ENCODE measurements at regions not wholly inside any gene's neighbourhood (a gene's known extent, or its start where the extent isn't known, plus 50 kb on each side); places are given as distances from the start of the nearest gene placed in this dataset.
"Not testable (repeated sequence)": the region's sequence is repeated elsewhere in the genome, so short reads cannot be mapped to it uniquely, and the experiment has no call there.

- DNase-seq (ENCODE audit: low read depth, low spot score) = no peak
- in situ Hi-C loops (cut with HindIII; ENCODE audit: low pct_unique_long_range_greater_than_20kb, low sequenced_read_pairs) = no loop called here
These were observed 89.0 kb downstream of the NAF1 start for GRCh38 chr4:163077680-163078079.

- no peak for DNase-seq (ENCODE audit: low read depth, low spot score)
- in situ Hi-C loops (cut with HindIII; ENCODE audit: low pct_unique_long_range_greater_than_20kb, low sequenced_read_pairs) = no loop called here
These were observed 94.5 kb downstream of the NAF1 start for GRCh38 chr4:163072222-163072621.

- in situ Hi-C loops (cut with HindIII; ENCODE audit: low pct_unique_long_range_greater_than_20kb, low sequenced_read_pairs) = no loop called here
- DNase-seq (ENCODE audit: low read depth, low spot score) = no peak
These were observed 95.4 kb downstream of the NAF1 start for GRCh38 chr4:163071308-163071707.

GRCh38 chr4:163070023-163070422 lies 96.7 kb downstream of the NAF1 start:
- in situ Hi-C loops (cut with HindIII; ENCODE audit: low pct_unique_long_range_greater_than_20kb, low sequenced_read_pairs) = no loop called here
- DNase-seq (ENCODE audit: low read depth, low spot score) = no peak

GRCh38 chr4:163063891-163064290 lies 102.8 kb downstream of the NAF1 start:
- in situ Hi-C loops (cut with HindIII; ENCODE audit: low pct_unique_long_range_greater_than_20kb, low sequenced_read_pairs) = no loop called here
- DNase-seq (ENCODE audit: low read depth, low spot score) = no peak

- in situ Hi-C loops (cut with HindIII; ENCODE audit: low pct_unique_long_range_greater_than_20kb, low sequenced_read_pairs) = no loop called here
- DNase-seq (ENCODE audit: low read depth, low spot score) = peak; percentile 65
These were observed 118.2 kb downstream of the NAF1 start for GRCh38 chr4:163048447-163048846.

GRCh38 chr4:163042306-163042705 lies 124.4 kb downstream of the NAF1 start:
- in situ Hi-C loops (cut with HindIII; ENCODE audit: low pct_unique_long_range_greater_than_20kb, low sequenced_read_pairs) = no loop called here
- no peak for DNase-seq (ENCODE audit: low read depth, low spot score)

GRCh38 chr4:163017135-163017534 lies 149.6 kb downstream of the NAF1 start:
- in situ Hi-C loops (cut with HindIII; ENCODE audit: low pct_unique_long_range_greater_than_20kb, low sequenced_read_pairs) = no loop called here
- no peak for DNase-seq (ENCODE audit: low read depth, low spot score)

GRCh38 chr4:163012816-163013215 lies 153.9 kb downstream of the NAF1 start:
- in situ Hi-C loops (cut with HindIII; ENCODE audit: low pct_unique_long_range_greater_than_20kb, low sequenced_read_pairs) = no loop called here
- DNase-seq (ENCODE audit: low read depth, low spot score) = no peak

GRCh38 chr4:163003979-163004378 lies 162.7 kb downstream of the NAF1 start:
- no peak for DNase-seq (ENCODE audit: low read depth, low spot score)
- in situ Hi-C loops (cut with HindIII; ENCODE audit: low pct_unique_long_range_greater_than_20kb, low sequenced_read_pairs) = no loop called here

GRCh38 chr4:162988530-162988929 lies 178.2 kb downstream of the NAF1 start:
- in situ Hi-C loops (cut with HindIII; ENCODE audit: low pct_unique_long_range_greater_than_20kb, low sequenced_read_pairs) = no loop called here
- no peak for DNase-seq (ENCODE audit: low read depth, low spot score)

GRCh38 chr4:162985131-162985530 lies 181.6 kb downstream of the NAF1 start:
- no peak for DNase-seq (ENCODE audit: low read depth, low spot score)
- in situ Hi-C loops (cut with HindIII; ENCODE audit: low pct_unique_long_range_greater_than_20kb, low sequenced_read_pairs) = no loop called here

- no peak for DNase-seq (ENCODE audit: low read depth, low spot score)
- in situ Hi-C loops (cut with HindIII; ENCODE audit: low pct_unique_long_range_greater_than_20kb, low sequenced_read_pairs) = no loop called here
These were observed 182.1 kb downstream of the NAF1 start for GRCh38 chr4:162984621-162985020.

- no peak for DNase-seq (ENCODE audit: low read depth, low spot score)
- in situ Hi-C loops (cut with HindIII; ENCODE audit: low pct_unique_long_range_greater_than_20kb, low sequenced_read_pairs) = no loop called here
These were observed 184.9 kb downstream of the NAF1 start for GRCh38 chr4:162981823-162982222.

GRCh38 chr4:162978398-162978797 lies 188.3 kb downstream of the NAF1 start:
- DNase-seq (ENCODE audit: low read depth, low spot score) = no peak
- in situ Hi-C loops (cut with HindIII; ENCODE audit: low pct_unique_long_range_greater_than_20kb, low sequenced_read_pairs) = no loop called here

GRCh38 chr4:162977788-162978187 lies 188.9 kb downstream of the NAF1 start:
- DNase-seq (ENCODE audit: low read depth, low spot score) = no peak
- in situ Hi-C loops (cut with HindIII; ENCODE audit: low pct_unique_long_range_greater_than_20kb, low sequenced_read_pairs) = no loop called here

GRCh38 chr4:162972661-162973330 lies 193.9 kb downstream of the NAF1 start:
- in situ Hi-C loops (cut with HindIII; ENCODE audit: low pct_unique_long_range_greater_than_20kb, low sequenced_read_pairs) = no loop called here
- DNase-seq (ENCODE audit: low read depth, low spot score) = no peak

GRCh38 chr4:162969194-162969593 lies 197.5 kb downstream of the NAF1 start:
- DNase-seq (ENCODE audit: low read depth, low spot score) = no peak
- in situ Hi-C loops (cut with HindIII; ENCODE audit: low pct_unique_long_range_greater_than_20kb, low sequenced_read_pairs) = no loop called here

- in situ Hi-C loops (cut with HindIII; ENCODE audit: low pct_unique_long_range_greater_than_20kb, low sequenced_read_pairs); DNase-seq (ENCODE audit: low read depth, low spot score): not testable (repeated sequence)
These were observed 200.7 kb downstream of the NAF1 start for GRCh38 chr4:162965978-162966377.

GRCh38 chr4:162959046-162959445 lies 207.6 kb downstream of the NAF1 start:
- in situ Hi-C loops (cut with HindIII; ENCODE audit: low pct_unique_long_range_greater_than_20kb, low sequenced_read_pairs) = no loop called here
- peak; percentile 10 for DNase-seq (ENCODE audit: low read depth, low spot score)
